Tibial nerve (tissue), 3 donors: ENCODE measurements at regions not wholly inside any gene's neighbourhood (a gene's known extent, or its start where the extent isn't known, plus 50 kb on each side); places are given as distances from the start of the nearest gene placed in this dataset.

Experiments
- CTCF ChIP-seq, 5 experiments: fragments of 200-600 bp in 3 of 5; fragments of 450-650 bp in 2 of 5; sonication (generic) in 3 of 5; IDR thresholded peaks; one replicate each; pipeline ENCODE4 v1.5.1; 2016 to 2019; ENCODE audit warnings: antibody characterized with exemption in 5 of 5, mild to moderate bottlenecking in 3 of 5, moderate library complexity in 2 of 5
- POLR2A ChIP-seq, 2 donors: fragments of 450-650 bp; IDR thresholded peaks; one replicate each; pipeline ENCODE4 v1.6.1; 2017; ENCODE audit warnings: antibody characterized with exemption in 2 of 2, mild to moderate bottlenecking in 2 of 2, moderate library complexity in 2 of 2

GRCh38 chr12:25707056-25707455 is 154.0 kb upstream of the LMNTD1 start:
- no peak for TF ChIP-seq CTCF (IDR thresholded peaks at IDR 0.05)
- TF ChIP-seq POLR2A (IDR thresholded peaks at IDR 0.05) = no peak
